Fibroblast of peridontal ligament (primary cell): ENCODE measurements at regions not wholly inside any gene's neighbourhood (a gene's known extent, or its start where the extent isn't known, plus 50 kb on each side); places are given as distances from the start of the nearest gene placed in this dataset.
A peak's percentile ranks its signal among the peaks of the same experiment; 100 is the strongest.

Experiments used
- DNase-seq: peaks from one replicate; pipeline ENCODE4 v3.0.0-alpha.2; 2010; ENCODE audit errors: extremely low read depth

- peak; percentile 11 for DNase-seq
These were observed 50.9 kb upstream of the NR5A2 start for GRCh38 chr1:199976496-199977144.
